ENCODE measurements at regions not wholly inside any gene's neighbourhood (a gene's known extent, or its start where the extent isn't known, plus 50 kb on each side); places are given as distances from the start of the nearest gene placed in this dataset.

DNA sequence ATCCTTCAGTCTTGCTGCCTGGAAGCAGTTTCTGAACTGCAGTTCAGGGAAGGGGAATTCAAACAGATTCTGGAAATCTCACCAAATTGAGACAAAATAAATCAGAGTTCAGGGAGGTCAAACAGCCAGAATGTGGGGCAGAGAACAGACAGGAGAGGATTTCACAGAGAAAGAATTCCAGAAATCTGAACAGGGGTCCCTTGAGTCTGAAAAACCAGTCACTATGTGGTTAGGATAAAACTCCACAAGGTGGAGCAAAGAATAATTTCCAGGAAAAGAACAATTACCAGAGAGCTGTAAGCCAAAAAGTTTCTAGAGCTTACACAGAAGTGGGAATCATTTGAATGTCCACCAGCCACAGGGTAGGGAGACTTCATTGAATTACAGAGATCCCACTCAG lies 84.7 kb downstream of the URB2 start:
- H3K79me2 ChIP-seq (ENCODE audit: control insufficient read depth, insufficient read depth, low read length): no peaks in the 10 kb centered on the region
- POLR2A ChIA-PET: no interaction called here
- Mint-ChIP-seq H3K27ac (no peak overlapping the region), H3K9me3 (ENCODE audit: insufficient read depth) (peaks cover 8% of the 10 kb centered on the region), H3K27me3 (peaks cover 15% of the 10 kb centered on the region), H3K4me1 (no peaks in the 10 kb centered on the region), H3K4me3 (no peak overlapping the region)
- H3K4me3 ChIP-seq (ENCODE audit: control extremely low read depth in 1 of 5, extremely low read depth in 1 of 5, insufficient read depth in 1 of 5, low read depth in 2 of 5, low read length in 4 of 5): no peak overlapping the region
- no peaks in the 10 kb centered on the region for H3K36me3 ChIP-seq (replicated peaks in 1 of 2; ENCODE audit: control extremely low read depth in 1 of 2, control insufficient read depth in 1 of 2, extremely low read depth in 1 of 2, insufficient read depth in 2 of 2, low read length in 1 of 2)
- no peaks in the 10 kb centered on the region for H3K4me1 ChIP-seq (ENCODE audit: control insufficient read depth in 2 of 2, insufficient read depth in 2 of 2, low read length in 2 of 2)
- peaks cover 0 to 4% (median 0%) of the 10 kb centered on the region in 3 donors for H3K9me3 ChIP-seq (ENCODE audit: control extremely low read depth in 1 of 3, control insufficient read depth in 2 of 3, insufficient read depth in 1 of 3, low read length in 2 of 3)
- TF ChIP-seq, protein P1, sequence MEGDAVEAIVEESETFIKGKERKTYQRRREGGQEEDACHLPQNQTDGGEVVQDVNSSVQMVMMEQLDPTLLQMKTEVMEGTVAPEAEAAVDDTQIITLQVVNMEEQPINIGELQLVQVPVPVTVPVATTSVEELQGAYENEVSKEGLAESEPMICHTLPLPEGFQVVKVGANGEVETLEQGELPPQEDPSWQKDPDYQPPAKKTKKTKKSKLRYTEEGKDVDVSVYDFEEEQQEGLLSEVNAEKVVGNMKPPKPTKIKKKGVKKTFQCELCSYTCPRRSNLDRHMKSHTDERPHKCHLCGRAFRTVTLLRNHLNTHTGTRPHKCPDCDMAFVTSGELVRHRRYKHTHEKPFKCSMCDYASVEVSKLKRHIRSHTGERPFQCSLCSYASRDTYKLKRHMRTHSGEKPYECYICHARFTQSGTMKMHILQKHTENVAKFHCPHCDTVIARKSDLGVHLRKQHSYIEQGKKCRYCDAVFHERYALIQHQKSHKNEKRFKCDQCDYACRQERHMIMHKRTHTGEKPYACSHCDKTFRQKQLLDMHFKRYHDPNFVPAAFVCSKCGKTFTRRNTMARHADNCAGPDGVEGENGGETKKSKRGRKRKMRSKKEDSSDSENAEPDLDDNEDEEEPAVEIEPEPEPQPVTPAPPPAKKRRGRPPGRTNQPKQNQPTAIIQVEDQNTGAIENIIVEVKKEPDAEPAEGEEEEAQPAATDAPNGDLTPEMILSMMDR (IDR thresholded peaks at IDR 0.05): no peak
- TF ChIP-seq EZH2 (IDR thresholded peaks at IDR 0.05; ENCODE audit: borderline replicate concordance, insufficient read depth, low read depth, low read length, poor library complexity, severe bottlenecking): no peak
- peaks cover 0 to 3% (median 0%) of the 10 kb centered on the region in 4 experiments for H3K27me3 ChIP-seq (replicated peaks in 1 of 4; ENCODE audit: control extremely low read depth in 1 of 4, control insufficient read depth in 3 of 4, insufficient read depth in 4 of 4, low read length in 3 of 4)
- intact Hi-C loops (cut with micrococcal nuclease): no loop called here
- CTCF ChIA-PET: no interaction called here
- no peak overlapping the region for H3K9ac ChIP-seq (ENCODE audit: low read length)
- DNase-seq (no peak), ATAC-seq (ENCODE audit: low read depth) (no peak)
- H2AFZ ChIP-seq (ENCODE audit: insufficient read depth, low read depth, low read length, poor library complexity, severe bottlenecking): no peak overlapping the region
- H3K4me2 ChIP-seq (replicated peaks; ENCODE audit: low read depth, low read length, poor library complexity, severe bottlenecking): no peak overlapping the region
- no peak overlapping the region for H3K27ac ChIP-seq (ENCODE audit: low read length in 2 of 2)
- no peaks in the 10 kb centered on the region for H4K20me1 ChIP-seq (ENCODE audit: control insufficient read depth, insufficient read depth, low read length, poor library complexity, severe bottlenecking)

GRCh38 chr1:229714306-229714705 lies 88.3 kb downstream of the URB2 start:
- intact Hi-C loops (cut with micrococcal nuclease): loop anchor here (2.0 kb wide), 1 partner anchor 452 kb away; no protein-coding TSS in a partner anchor
- Histone ChIP-seq H3K9ac (ENCODE audit: low read length) (no peak overlapping the region), H4K20me1 (ENCODE audit: control insufficient read depth, insufficient read depth, low read length, poor library complexity, severe bottlenecking) (no peaks in the 10 kb centered on the region), H3K79me2 (ENCODE audit: control insufficient read depth, insufficient read depth, low read length) (no peaks in the 10 kb centered on the region), H3K36me3 (replicated peaks in 1 of 2; ENCODE audit: control extremely low read depth in 1 of 2, control insufficient read depth in 1 of 2, extremely low read depth in 1 of 2, insufficient read depth in 2 of 2, low read length in 1 of 2) (no peaks in the 10 kb centered on the region), H2AFZ (ENCODE audit: insufficient read depth, low read depth, low read length, poor library complexity, severe bottlenecking) (no peak overlapping the region), H3K27ac (ENCODE audit: low read length in 2 of 2) (no peak overlapping the region), H3K4me2 (replicated peaks; ENCODE audit: low read depth, low read length, poor library complexity, severe bottlenecking) (no peak overlapping the region), H3K9me3 (ENCODE audit: control extremely low read depth in 1 of 3, control insufficient read depth in 2 of 3, insufficient read depth in 1 of 3, low read length in 2 of 3) (no peaks in the 10 kb centered on the region), H3K27me3 (replicated peaks in 1 of 4; ENCODE audit: control extremely low read depth in 1 of 4, control insufficient read depth in 3 of 4, insufficient read depth in 4 of 4, low read length in 3 of 4) (peaks cover 0 to 3% (median 0%) of the 10 kb centered on the region in 4 experiments), H3K4me1 (ENCODE audit: control insufficient read depth in 2 of 2, insufficient read depth in 2 of 2, low read length in 2 of 2) (no peaks in the 10 kb centered on the region), H3K4me3 (ENCODE audit: control extremely low read depth in 1 of 5, extremely low read depth in 1 of 5, insufficient read depth in 1 of 5, low read depth in 2 of 5, low read length in 4 of 5) (no peak overlapping the region)
- ChIA-PET POLR2A (no interaction called here), CTCF (interaction anchor here (1.0 to 5.0 kb wide), 10 partner anchors 25 to 596 kb away, joined by 3 to 41 read pairs (median 5); no protein-coding TSS in a partner anchor)
- peaks cover 4% of the 10 kb centered on the region for H3K27me3 Mint-ChIP-seq
- DNase-seq (no peak), ATAC-seq (ENCODE audit: low read depth) (no peak)
- no peak for TF ChIP-seq EZH2 (IDR thresholded peaks at IDR 0.05; ENCODE audit: borderline replicate concordance, insufficient read depth, low read depth, low read length, poor library complexity, severe bottlenecking)
- TF ChIP-seq, protein P1 (IDR thresholded peaks at IDR 0.05): no peak
- H3K9me3 Mint-ChIP-seq (ENCODE audit: insufficient read depth): no peaks in the 10 kb centered on the region
- no peak overlapping the region for H3K4me3 Mint-ChIP-seq
- no peaks in the 10 kb centered on the region for H3K4me1 Mint-ChIP-seq
- WGBS (ENCODE audit: insufficient coverage): no CpG with 5 or more reads among the region's 2 CpGs
- H3K27ac Mint-ChIP-seq: no peak overlapping the region

Measured in B cell (primary cell).